HepG2 (cell line): ENCODE measurements at regions not wholly inside any gene's neighbourhood (a gene's known extent, or its start where the extent isn't known, plus 50 kb on each side); places are given as distances from the start of the nearest gene placed in this dataset.

Source experiments
- ATAC-seq: fragments of 200-7000 bp; cut with Tn5 transposase; 3 replicates; pipeline ENCODE4 v1.9.1; 2020; ENCODE audit warnings: mild to moderate bottlenecking, moderate library complexity
- BruUV-seq: library from RNA; stranded (reverse); fragments of 400-500 nt; replicated peaks from 2 replicates; lab custom pipeline; 2021; lab: Mats Ljungman, UMichigan
- CTCF ChIA-PET: fragments of 300-600 bp; formaldehyde crosslinking; extraction: SDS; loops from one replicate; lab custom pipeline; 2021; ENCODE audit warnings: low total read pairs, inconsistent platforms, low intra/inter-chr PET ratio; lab: Yijun Ruan, JAX
- POLR2A ChIA-PET: fragments of 350-600 bp; sonication (Branson Sonifier 250); formaldehyde crosslinking; loops from one replicate; lab custom pipeline; 2020; ENCODE audit warnings: antibody characterized with exemption, inconsistent platforms; lab: Yijun Ruan, JAX
- DNase-seq: peaks from one replicate; pipeline ENCODE4 v3.0.0-alpha.2; 2015; ENCODE audit warnings: low spot score
- FAIRE-seq: peaks from 3 replicates; lab custom pipeline; 2011; peaks lifted over from hg19 to GRCh38; lab: Jason Lieb, UNC
- H2AFZ ChIP-seq: one replicate; pipeline ENCODE4 v1.6.1; 2011; ENCODE audit warnings: low read length, inconsistent platforms
- H3K27ac ChIP-seq: fragments of 300-600 bp; 3 replicates; pipeline ENCODE4 v1.8.0; 2011; ENCODE audit warnings: mixed run types, mild to moderate bottlenecking, mixed read lengths, low read length, inconsistent platforms; ENCODE audit not compliant: insufficient read depth; ENCODE audit errors: extremely low read length
- H3K27me3 ChIP-seq, 2 experiments: fragments of 200-600 bp in 1 of 2; 2 replicates in 1 of 2; 3 replicates in 1 of 2; pipeline versions ENCODE4 v1.6.0 to v1.8.0; 2011; ENCODE audit warnings: low read length in 2 of 2, mild to moderate bottlenecking in 2 of 2, moderate library complexity in 2 of 2, inconsistent platforms in 1 of 2; ENCODE audit not compliant: insufficient read depth in 2 of 2, control insufficient read depth in 1 of 2
- H3K36me3 ChIP-seq, 2 experiments: fragments of 200-600 bp in 1 of 2; replicated peaks in 1 of 2; 2 replicates in 1 of 2; 3 replicates in 1 of 2; pipeline versions ENCODE4 v1.5.1 to v1.8.0; 2011; ENCODE audit warnings: low read length in 2 of 2, inconsistent platforms in 1 of 2; ENCODE audit not compliant: insufficient read depth in 2 of 2, control insufficient read depth in 1 of 2
- H3K4me1 ChIP-seq: 2 replicates; pipeline ENCODE4 v1.5.1; 2012; ENCODE audit warnings: low read length, inconsistent platforms; ENCODE audit not compliant: insufficient read depth
- H3K4me2 ChIP-seq: 2 replicates; pipeline ENCODE4 v1.6.0; 2011; ENCODE audit warnings: low read depth, low read length, inconsistent platforms
- H3K4me3 ChIP-seq, 3 experiments: fragments of 200-600 bp in 1 of 3; sonication (generic), shearing (Covaris generic) in 1 of 3; replicated peaks in 1 of 3; 2 replicates each; pipeline ENCODE4 v1.5.1; 2011 to 2016; ENCODE audit warnings: low read length in 3 of 3, inconsistent platforms in 2 of 3, low read depth in 2 of 3, mild to moderate bottlenecking in 2 of 3, control low read depth in 1 of 3, mixed read lengths in 1 of 3; ENCODE audit not compliant: insufficient read depth in 1 of 3
- H3K79me2 ChIP-seq: one replicate; pipeline ENCODE4 v1.6.1; 2011; ENCODE audit warnings: low read length, inconsistent platforms; ENCODE audit not compliant: insufficient read depth
- H3K9ac ChIP-seq: 2 replicates; pipeline ENCODE4 v1.6.0; 2011; ENCODE audit warnings: mild to moderate bottlenecking, low read depth, low read length, inconsistent platforms; ENCODE audit not compliant: insufficient read depth
- H3K9me3 ChIP-seq: 2 replicates; pipeline ENCODE4 v1.5.1; 2012; ENCODE audit warnings: mild to moderate bottlenecking, low read length
- H4K20me1 ChIP-seq: 2 replicates; pipeline ENCODE4 v1.6.0; 2011; ENCODE audit warnings: inconsistent platforms, mild to moderate bottlenecking, low read length, moderate library complexity; ENCODE audit not compliant: insufficient read depth
- ETV6 ChIP-seq: sonication (generic); formaldehyde crosslinking; conservative IDR thresholded peaks from 2 replicates; pipeline ENCODE4 v1.4.0; 2020; ENCODE audit warnings: missing genetic modification reagents
- HMGA1 ChIP-seq: sonication (generic); formaldehyde crosslinking; conservative IDR thresholded peaks from 2 replicates; pipeline ENCODE4 v1.4.0; 2020; ENCODE audit warnings: missing genetic modification reagents
- JDP2 ChIP-seq: sonication (generic); formaldehyde crosslinking; IDR thresholded peaks from 2 replicates; pipeline ENCODE4 v1.8.1; 2022; ENCODE audit warnings: missing genetic modification reagents, borderline replicate concordance
- POLR2AphosphoS5 ChIP-seq: IDR thresholded peaks from 2 replicates; pipeline ENCODE4 v1.6.1; 2012; ENCODE audit warnings: low read depth, low read length
- ZBTB38 ChIP-seq: sonication (generic); formaldehyde crosslinking; IDR thresholded peaks from 2 replicates; pipeline ENCODE4 v1.5.1; 2020; ENCODE audit warnings: mild to moderate bottlenecking, missing genetic modification reagents
- ZNF101 ChIP-seq: sonication (generic); formaldehyde crosslinking; IDR thresholded peaks from 2 replicates; pipeline ENCODE4 v1.4.0; 2020; ENCODE audit warnings: mild to moderate bottlenecking, low read depth, missing genetic modification reagents, borderline replicate concordance
- ZNF225 ChIP-seq: sonication (generic); formaldehyde crosslinking; IDR thresholded peaks from 2 replicates; pipeline ENCODE4 v1.4.0; 2020; ENCODE audit warnings: mild to moderate bottlenecking, missing genetic modification reagents
- ZNF251 ChIP-seq: sonication (generic); formaldehyde crosslinking; IDR thresholded peaks from 2 replicates; pipeline ENCODE4 v1.9.0; 2021; ENCODE audit warnings: mild to moderate bottlenecking, missing genetic modification reagents
- ZNF296 ChIP-seq: sonication (generic); formaldehyde crosslinking; conservative IDR thresholded peaks from 2 replicates; pipeline ENCODE4 v1.5.0; 2020; ENCODE audit warnings: mild to moderate bottlenecking, missing genetic modification reagents
- ZNF598 ChIP-seq: sonication (generic); formaldehyde crosslinking; IDR thresholded peaks from 2 replicates; pipeline ENCODE4 v1.5.1; 2020; ENCODE audit warnings: mild to moderate bottlenecking, missing genetic modification reagents, borderline replicate concordance
- WGBS: methylation state at CpG from one replicate; pipeline ENCODE4 v1.1.6; 2017; ENCODE audit warnings: low lambda C conversion rate; 5-methylcytosine and 5-hydroxymethylcytosine counted together
- in situ Hi-C: cut with HindIII; loops from 2 replicates; pipeline ENCODE4 v1.10.0; 2017; ENCODE audit warnings: low pct_unique_long_range_greater_than_20kb; ENCODE audit not compliant: extremely low pct_ligation_motif_present
- intact Hi-C: fragments of 100-400 bp; cut with micrococcal nuclease; formaldehyde crosslinking; loops from one replicate; pipeline ENCODE4 v1.10.0; 2022; ENCODE audit not compliant: unreplicated experiment
- TF ChIP-seq, protein P1 (sequence below): sonication (generic); formaldehyde crosslinking; IDR thresholded peaks from 2 replicates; pipeline ENCODE4 v1.4.0; 2020; ENCODE audit warnings: missing genetic modification reagents
- TF ChIP-seq, protein P2 (sequence below): sonication (generic); formaldehyde crosslinking; IDR thresholded peaks from 2 replicates; pipeline ENCODE4 v1.5.0; 2020; ENCODE audit warnings: mild to moderate bottlenecking, missing genetic modification reagents
- TF ChIP-seq, protein P3 (sequence below): sonication (generic); formaldehyde crosslinking; IDR thresholded peaks from 2 replicates; pipeline ENCODE4 v1.4.0; 2020; ENCODE audit warnings: mild to moderate bottlenecking, missing genetic modification reagents
- TF ChIP-seq, protein P4 (sequence below): sonication (generic); formaldehyde crosslinking; IDR thresholded peaks from 2 replicates; pipeline ENCODE4 v1.8.0; 2022; ENCODE audit warnings: mild to moderate bottlenecking, missing genetic modification reagents, moderate library complexity

DNA sequence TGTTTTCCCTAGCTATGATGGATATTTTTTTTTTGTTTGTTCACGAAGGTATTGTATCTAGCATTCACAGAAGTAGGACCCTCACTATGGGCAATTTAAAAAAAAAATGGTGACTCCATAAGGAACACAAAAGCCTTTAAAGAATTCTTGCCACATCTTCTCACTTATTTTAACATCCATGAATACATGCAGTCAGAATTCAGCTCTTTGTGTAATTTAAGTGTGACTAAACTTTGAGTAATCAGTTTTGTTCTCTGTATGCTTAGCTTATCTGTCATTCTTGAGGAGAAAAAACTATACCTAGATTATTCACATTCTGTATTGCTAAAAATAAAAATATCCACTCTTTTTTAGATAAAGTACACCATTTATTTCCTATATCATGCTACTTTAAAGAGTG lies 313.2 kb upstream of the KCND2 start:
- no peaks in the 10 kb centered on the region for H3K9me3 ChIP-seq
- H3K4me3 ChIP-seq = no peak overlapping the region
- no peak overlapping the region for H2AFZ ChIP-seq
- H3K79me2 ChIP-seq = no peaks in the 10 kb centered on the region
- DNase-seq (no peak), FAIRE-seq (no peak), ATAC-seq (no peak)
- H3K4me1 ChIP-seq = no peaks in the 10 kb centered on the region
- TF ChIP-seq ZNF296 (CRISPR knock-in tag) (no peak), ZNF251 (CRISPR knock-in tag) (no peak), POLR2AphosphoS5 (no peak), JDP2 (CRISPR knock-in tag) (no peak), ZNF225 (CRISPR knock-in tag) (no peak), ETV6 (CRISPR knock-in tag) (no peak), ZNF101 (CRISPR knock-in tag) (no peak), ZNF598 (CRISPR knock-in tag) (no peak), ZBTB38 (CRISPR knock-in tag) (no peak), HMGA1 (CRISPR knock-in tag) (no peak)
- TF ChIP-seq, protein P1, sequence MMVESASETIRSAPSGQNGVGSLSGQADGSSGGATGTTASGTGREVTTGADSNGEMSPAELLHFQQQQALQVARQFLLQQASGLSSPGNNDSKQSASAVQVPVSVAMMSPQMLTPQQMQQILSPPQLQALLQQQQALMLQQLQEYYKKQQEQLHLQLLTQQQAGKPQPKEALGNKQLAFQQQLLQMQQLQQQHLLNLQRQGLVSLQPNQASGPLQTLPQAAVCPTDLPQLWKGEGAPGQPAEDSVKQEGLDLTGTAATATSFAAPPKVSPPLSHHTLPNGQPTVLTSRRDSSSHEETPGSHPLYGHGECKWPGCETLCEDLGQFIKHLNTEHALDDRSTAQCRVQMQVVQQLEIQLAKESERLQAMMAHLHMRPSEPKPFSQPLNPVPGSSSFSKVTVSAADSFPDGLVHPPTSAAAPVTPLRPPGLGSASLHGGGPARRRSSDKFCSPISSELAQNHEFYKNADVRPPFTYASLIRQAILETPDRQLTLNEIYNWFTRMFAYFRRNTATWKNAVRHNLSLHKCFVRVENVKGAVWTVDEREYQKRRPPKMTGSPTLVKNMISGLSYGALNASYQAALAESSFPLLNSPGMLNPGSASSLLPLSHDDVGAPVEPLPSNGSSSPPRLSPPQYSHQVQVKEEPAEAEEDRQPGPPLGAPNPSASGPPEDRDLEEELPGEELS (CRISPR knock-in tag) = no peak
- TF ChIP-seq, protein P2, sequence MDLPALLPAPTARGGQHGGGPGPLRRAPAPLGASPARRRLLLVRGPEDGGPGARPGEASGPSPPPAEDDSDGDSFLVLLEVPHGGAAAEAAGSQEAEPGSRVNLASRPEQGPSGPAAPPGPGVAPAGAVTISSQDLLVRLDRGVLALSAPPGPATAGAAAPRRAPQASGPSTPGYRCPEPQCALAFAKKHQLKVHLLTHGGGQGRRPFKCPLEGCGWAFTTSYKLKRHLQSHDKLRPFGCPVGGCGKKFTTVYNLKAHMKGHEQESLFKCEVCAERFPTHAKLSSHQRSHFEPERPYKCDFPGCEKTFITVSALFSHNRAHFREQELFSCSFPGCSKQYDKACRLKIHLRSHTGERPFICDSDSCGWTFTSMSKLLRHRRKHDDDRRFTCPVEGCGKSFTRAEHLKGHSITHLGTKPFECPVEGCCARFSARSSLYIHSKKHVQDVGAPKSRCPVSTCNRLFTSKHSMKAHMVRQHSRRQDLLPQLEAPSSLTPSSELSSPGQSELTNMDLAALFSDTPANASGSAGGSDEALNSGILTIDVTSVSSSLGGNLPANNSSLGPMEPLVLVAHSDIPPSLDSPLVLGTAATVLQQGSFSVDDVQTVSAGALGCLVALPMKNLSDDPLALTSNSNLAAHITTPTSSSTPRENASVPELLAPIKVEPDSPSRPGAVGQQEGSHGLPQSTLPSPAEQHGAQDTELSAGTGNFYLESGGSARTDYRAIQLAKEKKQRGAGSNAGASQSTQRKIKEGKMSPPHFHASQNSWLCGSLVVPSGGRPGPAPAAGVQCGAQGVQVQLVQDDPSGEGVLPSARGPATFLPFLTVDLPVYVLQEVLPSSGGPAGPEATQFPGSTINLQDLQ (CRISPR knock-in tag) = no peak
- TF ChIP-seq, protein P3, sequence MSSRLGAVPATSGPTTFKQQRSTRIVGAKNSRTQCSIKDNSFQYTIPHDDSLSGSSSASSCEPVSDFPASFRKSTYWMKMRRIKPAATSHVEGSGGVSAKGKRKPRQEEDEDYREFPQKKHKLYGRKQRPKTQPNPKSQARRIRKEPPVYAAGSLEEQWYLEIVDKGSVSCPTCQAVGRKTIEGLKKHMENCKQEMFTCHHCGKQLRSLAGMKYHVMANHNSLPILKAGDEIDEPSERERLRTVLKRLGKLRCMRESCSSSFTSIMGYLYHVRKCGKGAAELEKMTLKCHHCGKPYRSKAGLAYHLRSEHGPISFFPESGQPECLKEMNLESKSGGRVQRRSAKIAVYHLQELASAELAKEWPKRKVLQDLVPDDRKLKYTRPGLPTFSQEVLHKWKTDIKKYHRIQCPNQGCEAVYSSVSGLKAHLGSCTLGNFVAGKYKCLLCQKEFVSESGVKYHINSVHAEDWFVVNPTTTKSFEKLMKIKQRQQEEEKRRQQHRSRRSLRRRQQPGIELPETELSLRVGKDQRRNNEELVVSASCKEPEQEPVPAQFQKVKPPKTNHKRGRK = no peak
- TF ChIP-seq, protein P4, sequence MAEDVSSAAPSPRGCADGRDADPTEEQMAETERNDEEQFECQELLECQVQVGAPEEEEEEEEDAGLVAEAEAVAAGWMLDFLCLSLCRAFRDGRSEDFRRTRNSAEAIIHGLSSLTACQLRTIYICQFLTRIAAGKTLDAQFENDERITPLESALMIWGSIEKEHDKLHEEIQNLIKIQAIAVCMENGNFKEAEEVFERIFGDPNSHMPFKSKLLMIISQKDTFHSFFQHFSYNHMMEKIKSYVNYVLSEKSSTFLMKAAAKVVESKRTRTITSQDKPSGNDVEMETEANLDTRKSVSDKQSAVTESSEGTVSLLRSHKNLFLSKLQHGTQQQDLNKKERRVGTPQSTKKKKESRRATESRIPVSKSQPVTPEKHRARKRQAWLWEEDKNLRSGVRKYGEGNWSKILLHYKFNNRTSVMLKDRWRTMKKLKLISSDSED (CRISPR knock-in tag) = no peak
- 0% methylated on average over 1 of the region's 1 CpG for WGBS
- H3K36me3 ChIP-seq = no peaks in the 10 kb centered on the region
- no peaks in the 10 kb centered on the region for H3K27me3 ChIP-seq
- in situ Hi-C loops (no loop called here), intact Hi-C loops (no loop called here)
- no TSS peak for BruUV-seq
- H4K20me1 ChIP-seq = no peaks in the 10 kb centered on the region
- CTCF ChIA-PET = no interaction called here
- no peak overlapping the region for H3K9ac ChIP-seq
- H3K4me2 ChIP-seq = no peak overlapping the region
- POLR2A ChIA-PET = no interaction called here
- H3K27ac ChIP-seq = no peak overlapping the region
